ENCODE measurements at regions not wholly inside any gene's neighbourhood (a gene's known extent, or its start where the extent isn't known, plus 50 kb on each side); places are given as distances from the start of the nearest gene placed in this dataset.

GRCh38 chr11:92789761-92790160, 179.7 kb upstream of the MTNR1B start:
- DNase-seq (ENCODE audit: low read depth), result peak; percentile 77

GRCh38 chr11:92790366-92790765, 179.1 kb upstream of the MTNR1B start:
- DNase-seq (ENCODE audit: low read depth), result peak; percentile 90

GRCh38 chr11:92790926-92791616, 178.4 kb upstream of the MTNR1B start:
- peak; percentile 10 for DNase-seq (ENCODE audit: low read depth)

GRCh38 chr11:92791886-92792285, 177.6 kb upstream of the MTNR1B start:
- DNase-seq (ENCODE audit: low read depth), result no peak

- no peak for DNase-seq (ENCODE audit: low read depth)
These were observed 176.3 kb upstream of the MTNR1B start for GRCh38 chr11:92793189-92793588.

- no peak for DNase-seq (ENCODE audit: low read depth)
These were observed 174.7 kb upstream of the MTNR1B start for GRCh38 chr11:92794783-92795182.

GRCh38 chr11:92796744-92797143, 172.7 kb upstream of the MTNR1B start:
- peak; percentile 7 for DNase-seq (ENCODE audit: low read depth)

- no peak for DNase-seq (ENCODE audit: low read depth)
These were observed 171.6 kb upstream of the MTNR1B start for GRCh38 chr11:92797874-92798273.

- no peak for DNase-seq (ENCODE audit: low read depth)
These were observed 167.8 kb upstream of the MTNR1B start for GRCh38 chr11:92801685-92802084.

- peak; percentile 25 for DNase-seq (ENCODE audit: low read depth)
These were observed 166.8 kb upstream of the MTNR1B start for GRCh38 chr11:92802644-92803043.

- no peak for DNase-seq (ENCODE audit: low read depth)
These were observed 166.1 kb upstream of the MTNR1B start for GRCh38 chr11:92803391-92803790.

GRCh38 chr11:92804388-92804966, 165.0 kb upstream of the MTNR1B start:
- no peak for DNase-seq (ENCODE audit: low read depth)

GRCh38 chr11:92808022-92808421, 161.4 kb upstream of the MTNR1B start:
- no peak for DNase-seq (ENCODE audit: low read depth)

- no peak for DNase-seq (ENCODE audit: low read depth)
These were observed 158.9 kb upstream of the MTNR1B start for GRCh38 chr11:92810423-92811064.

GRCh38 chr11:92811341-92811740, 158.1 kb upstream of the MTNR1B start:
- peak; percentile 57 for DNase-seq (ENCODE audit: low read depth)

GRCh38 chr11:92812841-92813240, 156.6 kb upstream of the MTNR1B start:
- no peak for DNase-seq (ENCODE audit: low read depth)

- no peak for DNase-seq (ENCODE audit: low read depth)
These were observed 149.6 kb upstream of the MTNR1B start for GRCh38 chr11:92819830-92820229.

GRCh38 chr11:92820860-92821259, 148.6 kb upstream of the MTNR1B start:
- DNase-seq (ENCODE audit: low read depth), result no peak

GRCh38 chr11:92822410-92822809, 147.0 kb upstream of the MTNR1B start:
- DNase-seq (ENCODE audit: low read depth), result no peak

- DNase-seq (ENCODE audit: low read depth), result peak; percentile 88
These were observed 143.3 kb upstream of the MTNR1B start for GRCh38 chr11:92826136-92826535.

GRCh38 chr11:92826603-92827002, 142.8 kb upstream of the MTNR1B start:
- DNase-seq (ENCODE audit: low read depth), result no peak

GRCh38 chr11:92827132-92827531, 142.3 kb upstream of the MTNR1B start:
- peak; percentile 23 for DNase-seq (ENCODE audit: low read depth)

- DNase-seq (ENCODE audit: low read depth), result peak; percentile 77
These were observed 140.9 kb upstream of the MTNR1B start for GRCh38 chr11:92828556-92828955.

Measured in renal cortical epithelial cell (primary cell).